IPS-15b (cell line): ENCODE measurements at regions not wholly inside any gene's neighbourhood (a gene's known extent, or its start where the extent isn't known, plus 50 kb on each side); places are given as distances from the start of the nearest gene placed in this dataset.

Experiments used
- H3K27me3 ChIP-seq: one replicate; pipeline ENCODE4 v1.6.1; 2013; ENCODE audit warnings: low read length; ENCODE audit not compliant: control insufficient read depth, insufficient read depth
- H3K36me3 ChIP-seq: one replicate; pipeline ENCODE4 v1.6.1; 2013; ENCODE audit warnings: low read length; ENCODE audit not compliant: control insufficient read depth, insufficient read depth
- H3K4me1 ChIP-seq: one replicate; pipeline ENCODE4 v1.6.1; 2013; ENCODE audit warnings: mild to moderate bottlenecking, low read length; ENCODE audit not compliant: control insufficient read depth, insufficient read depth
- H3K4me3 ChIP-seq: one replicate; pipeline ENCODE4 v1.5.1; 2013; ENCODE audit warnings: low read depth, low read length
- H3K9ac ChIP-seq: one replicate; pipeline ENCODE4 v1.6.1; 2013; ENCODE audit warnings: low read depth, mild to moderate bottlenecking, low read length
- H3K9me3 ChIP-seq: one replicate; pipeline ENCODE4 v1.6.1; 2013; ENCODE audit warnings: mild to moderate bottlenecking, low read length; ENCODE audit not compliant: control insufficient read depth, insufficient read depth

DNA sequence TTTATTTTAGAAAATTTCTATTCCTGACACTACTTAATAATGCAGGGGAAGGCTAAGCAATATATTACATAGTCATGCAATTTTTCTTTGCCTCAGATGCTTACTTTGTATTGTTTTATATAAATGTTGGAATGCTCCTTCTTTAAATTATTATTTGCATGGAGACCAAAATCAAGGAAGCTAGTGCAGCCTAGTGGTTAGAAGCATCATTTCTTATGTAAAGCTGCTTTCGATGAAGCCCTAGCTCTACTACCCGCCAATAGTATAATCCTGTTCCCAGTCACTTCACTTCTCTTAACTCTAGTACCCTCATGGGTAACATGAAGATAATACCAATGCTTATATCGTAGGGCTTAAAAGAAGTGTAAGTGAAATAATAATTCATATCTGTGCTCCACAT lies 198.9 kb downstream of the LRATD1 start:
- no peaks in the 10 kb centered on the region for H3K27me3 ChIP-seq
- H3K36me3 ChIP-seq = no peaks in the 10 kb centered on the region
- no peak overlapping the region for H3K9ac ChIP-seq
- no peak overlapping the region for H3K4me3 ChIP-seq
- no peaks in the 10 kb centered on the region for H3K9me3 ChIP-seq
- no peaks in the 10 kb centered on the region for H3K4me1 ChIP-seq

DNA sequence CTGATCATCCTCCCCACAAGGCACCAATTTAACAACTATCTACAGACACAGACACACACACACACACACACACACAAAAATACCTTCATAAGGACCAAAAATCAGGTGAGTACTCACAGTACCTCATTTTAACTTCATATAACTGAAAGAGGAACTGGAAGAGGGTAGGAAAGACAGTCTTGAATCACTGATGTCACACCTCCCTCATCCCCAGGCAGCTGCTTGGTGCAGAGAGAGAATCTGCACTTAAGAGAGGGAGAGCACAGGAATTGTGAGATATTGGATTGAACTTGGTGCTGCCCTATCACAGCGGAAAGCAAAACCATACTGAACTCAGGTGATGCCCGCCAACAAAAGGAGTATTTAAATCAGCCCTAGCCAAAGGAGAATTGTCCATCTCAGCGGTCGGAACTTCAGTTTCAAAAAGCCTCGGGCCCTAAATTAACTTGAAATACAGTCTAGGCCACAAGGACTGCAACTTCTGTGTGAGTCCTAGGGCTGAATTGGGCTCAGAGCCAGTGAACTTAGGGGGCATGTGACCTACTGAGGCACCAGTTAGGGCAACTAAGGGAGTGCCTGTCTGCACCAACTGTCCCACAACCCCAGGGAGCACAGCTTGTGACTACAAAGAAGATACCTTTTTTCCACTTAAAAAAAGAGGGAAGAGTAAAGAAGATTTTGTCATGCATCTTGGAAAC lies 211.1 kb downstream of the LRATD1 start:
- Histone ChIP-seq H3K4me1 (no peaks in the 10 kb centered on the region), H3K9me3 (no peaks in the 10 kb centered on the region), H3K27me3 (no peaks in the 10 kb centered on the region), H3K36me3 (no peaks in the 10 kb centered on the region), H3K4me3 (no peak overlapping the region), H3K9ac (no peak overlapping the region)

DNA sequence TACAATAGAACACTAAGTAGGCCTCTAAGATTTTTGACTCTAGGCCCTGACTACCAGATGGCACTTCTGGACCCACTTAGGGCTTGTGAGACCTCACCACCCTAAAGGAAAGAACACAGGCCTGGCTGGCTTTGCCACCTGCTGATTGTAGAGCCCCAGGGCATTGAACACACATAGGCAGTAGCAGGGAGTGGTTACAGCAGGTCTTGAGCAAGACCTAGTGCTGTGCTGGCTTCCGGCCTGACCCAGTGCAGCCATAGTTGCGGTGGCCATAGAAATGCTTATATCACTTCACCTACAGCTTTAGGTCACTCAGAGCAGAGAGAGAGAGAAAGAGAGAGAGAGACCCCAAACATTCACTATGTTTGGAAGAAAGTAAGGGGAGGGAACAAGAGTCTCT lies 223.2 kb downstream of the LRATD1 start:
- Histone ChIP-seq H3K9ac (no peak overlapping the region), H3K4me1 (no peaks in the 10 kb centered on the region), H3K27me3 (no peaks in the 10 kb centered on the region), H3K9me3 (no peaks in the 10 kb centered on the region), H3K4me3 (no peak overlapping the region), H3K36me3 (no peaks in the 10 kb centered on the region)

GRCh38 chr2:14861181-14861580 lies 228.7 kb downstream of the LRATD1 start:
- Histone ChIP-seq H3K9me3 (no peaks in the 10 kb centered on the region), H3K9ac (no peak overlapping the region), H3K4me3 (no peak overlapping the region), H3K36me3 (no peaks in the 10 kb centered on the region), H3K4me1 (no peaks in the 10 kb centered on the region), H3K27me3 (no peaks in the 10 kb centered on the region)

GRCh38 chr2:14866736-14867352 lies 234.3 kb downstream of the LRATD1 start:
- Histone ChIP-seq H3K4me3 (no peak overlapping the region), H3K27me3 (no peaks in the 10 kb centered on the region), H3K4me1 (no peaks in the 10 kb centered on the region), H3K9ac (no peak overlapping the region), H3K36me3 (no peaks in the 10 kb centered on the region), H3K9me3 (no peaks in the 10 kb centered on the region)

DNA sequence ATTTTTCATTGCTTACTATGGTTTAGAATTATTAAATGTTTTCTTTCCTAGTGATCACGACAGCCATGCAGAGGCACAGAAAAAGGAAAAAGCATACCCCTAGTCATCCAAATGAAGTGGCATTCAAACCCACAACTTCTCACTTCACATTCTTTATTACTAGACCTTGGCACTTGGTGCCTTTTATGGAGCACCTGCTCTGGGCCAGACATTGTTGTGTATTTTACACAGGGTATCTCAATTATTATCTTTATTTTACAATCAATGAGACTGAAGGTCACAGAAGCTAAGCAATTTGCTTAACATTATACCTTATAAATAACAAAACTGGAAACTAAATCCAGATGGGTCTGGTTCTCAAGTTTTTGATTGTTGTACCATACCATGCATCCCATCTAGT lies 235.3 kb downstream of the LRATD1 start:
- H3K9me3 ChIP-seq = no peaks in the 10 kb centered on the region
- no peaks in the 10 kb centered on the region for H3K4me1 ChIP-seq
- H3K27me3 ChIP-seq = no peaks in the 10 kb centered on the region
- no peak overlapping the region for H3K9ac ChIP-seq
- no peak overlapping the region for H3K4me3 ChIP-seq
- no peaks in the 10 kb centered on the region for H3K36me3 ChIP-seq

- Histone ChIP-seq H3K27me3 (no peaks in the 10 kb centered on the region), H3K4me3 (no peak overlapping the region), H3K9me3 (no peaks in the 10 kb centered on the region), H3K4me1 (no peaks in the 10 kb centered on the region), H3K9ac (no peak overlapping the region), H3K36me3 (no peaks in the 10 kb centered on the region)
These were observed 240.3 kb downstream of the LRATD1 start for GRCh38 chr2:14872779-14873325.

DNA sequence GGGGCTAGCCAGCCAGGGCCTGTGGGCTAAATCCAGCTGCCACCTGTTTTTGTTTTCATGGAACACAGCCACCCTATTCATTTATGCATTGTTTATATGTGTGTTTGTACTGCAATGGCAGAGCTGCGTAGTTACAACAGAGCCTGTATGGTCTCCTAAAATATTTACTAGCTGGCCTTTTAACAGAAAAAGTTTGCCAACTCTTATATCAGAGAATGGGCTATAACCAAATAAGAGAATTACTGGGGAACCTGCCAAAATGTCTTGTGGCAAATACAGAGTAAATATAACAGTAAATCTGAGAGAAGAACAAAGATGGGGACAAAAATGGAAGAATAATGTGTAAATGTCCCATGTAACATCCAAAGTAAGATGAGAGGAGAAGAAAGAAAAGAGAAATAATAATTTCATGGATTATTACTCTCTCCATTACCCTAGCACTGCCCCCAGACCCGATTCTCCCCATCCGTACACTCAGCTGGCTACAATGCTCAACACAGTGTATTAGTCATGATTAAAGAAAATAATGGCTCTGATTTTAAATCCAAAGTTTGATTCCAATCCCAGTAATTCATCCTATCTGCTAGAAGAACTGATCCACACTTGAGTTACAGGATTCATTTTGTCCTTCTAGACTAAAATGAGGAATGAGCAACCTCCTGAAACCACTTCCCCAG lies 249.3 kb downstream of the LRATD1 start:
- no peaks in the 10 kb centered on the region for H3K36me3 ChIP-seq
- no peaks in the 10 kb centered on the region for H3K9me3 ChIP-seq
- no peak overlapping the region for H3K9ac ChIP-seq
- no peak overlapping the region for H3K4me3 ChIP-seq
- H3K4me1 ChIP-seq = no peaks in the 10 kb centered on the region
- H3K27me3 ChIP-seq = no peaks in the 10 kb centered on the region

DNA sequence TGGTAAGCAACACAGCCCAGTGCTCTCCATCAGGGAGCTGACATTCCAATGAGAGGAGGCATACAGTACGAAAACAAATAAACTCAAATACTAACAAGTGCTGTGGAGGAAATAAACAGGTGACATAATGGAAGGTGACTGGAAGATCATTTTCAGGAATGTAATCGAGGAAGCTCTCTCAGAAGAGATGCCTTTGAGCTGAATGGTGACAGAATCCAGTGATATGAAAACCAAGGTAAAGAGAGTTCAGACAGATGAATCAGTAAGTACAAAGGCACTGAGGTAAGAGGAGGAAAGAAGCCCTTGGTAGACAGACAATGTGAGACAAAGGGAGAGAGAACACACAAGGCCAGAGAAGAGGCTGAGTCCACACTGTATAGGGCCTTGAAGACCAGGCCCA lies 252.1 kb downstream of the LRATD1 start:
- Histone ChIP-seq H3K9ac (no peak overlapping the region), H3K36me3 (no peaks in the 10 kb centered on the region), H3K9me3 (no peaks in the 10 kb centered on the region), H3K4me3 (no peak overlapping the region), H3K27me3 (no peaks in the 10 kb centered on the region), H3K4me1 (no peaks in the 10 kb centered on the region)

GRCh38 chr2:14891546-14891945 lies 259.0 kb downstream of the LRATD1 start:
- Histone ChIP-seq H3K4me1 (no peaks in the 10 kb centered on the region), H3K9me3 (no peaks in the 10 kb centered on the region), H3K4me3 (no peak overlapping the region), H3K27me3 (no peaks in the 10 kb centered on the region), H3K36me3 (no peaks in the 10 kb centered on the region), H3K9ac (no peak overlapping the region)

- H3K27me3 ChIP-seq = no peaks in the 10 kb centered on the region
- no peak overlapping the region for H3K4me3 ChIP-seq
- H3K9me3 ChIP-seq = no peaks in the 10 kb centered on the region
- no peaks in the 10 kb centered on the region for H3K36me3 ChIP-seq
- no peaks in the 10 kb centered on the region for H3K4me1 ChIP-seq
- H3K9ac ChIP-seq = no peak overlapping the region
These were observed 264.0 kb downstream of the LRATD1 start for GRCh38 chr2:14896330-14897030.
